Skeletal muscle satellite cell (primary cell): ENCODE measurements at regions not wholly inside any gene's neighbourhood (a gene's known extent, or its start where the extent isn't known, plus 50 kb on each side); places are given as distances from the start of the nearest gene placed in this dataset.
"Not testable (repeated sequence)": the region's sequence is repeated elsewhere in the genome, so short reads cannot be mapped to it uniquely, and the experiment has no call there.

Source experiments
- H3K27me3 ChIP-seq: 2 replicates; pipeline ENCODE4 v1.7.0; 2013; ENCODE audit warnings: low read length; ENCODE audit not compliant: control insufficient read depth, insufficient read depth
- H3K36me3 ChIP-seq: 2 replicates; pipeline ENCODE4 v1.7.0; 2013; ENCODE audit warnings: mild to moderate bottlenecking, control low read depth, low read length; ENCODE audit not compliant: insufficient read depth
- H3K4me1 ChIP-seq: 2 replicates; pipeline ENCODE4 v1.7.0; 2013; ENCODE audit warnings: low read length; ENCODE audit not compliant: control insufficient read depth, insufficient read depth
- H3K4me2 ChIP-seq: 2 replicates; pipeline ENCODE4 v1.7.0; 2013; ENCODE audit warnings: mild to moderate bottlenecking, low read length
- H3K4me3 ChIP-seq: 2 replicates; pipeline ENCODE4 v1.7.0; 2013; ENCODE audit warnings: low read length
- H3K9ac ChIP-seq: 2 replicates; pipeline ENCODE4 v1.7.0; 2013; ENCODE audit warnings: mild to moderate bottlenecking, low read depth, low read length, moderate library complexity
- H3K9me3 ChIP-seq: replicated peaks from 2 replicates; pipeline ENCODE4 v1.7.0; 2013; ENCODE audit warnings: mild to moderate bottlenecking, control low read depth, low read length

GRCh38 chr16:85448557-85449190, 164.4 kb upstream of the GSE1 start:
- peaks cover 3% of the 10 kb centered on the region for H3K27me3 ChIP-seq
- H3K9me3 ChIP-seq, result no peaks in the 10 kb centered on the region
- peaks cover 7% of the 10 kb centered on the region for H3K4me1 ChIP-seq
- H3K36me3 ChIP-seq, result no peaks in the 10 kb centered on the region
- H3K9ac ChIP-seq, result no peak overlapping the region
- H3K4me2 ChIP-seq, result no peak overlapping the region
- H3K4me3 ChIP-seq, result no peak overlapping the region

GRCh38 chr16:85449191-85449884, 163.8 kb upstream of the GSE1 start:
- peaks cover 7% of the 10 kb centered on the region for H3K4me1 ChIP-seq
- H3K36me3 ChIP-seq, result no peaks in the 10 kb centered on the region
- H3K4me3 ChIP-seq, result no peak overlapping the region

GRCh38 chr16:85449885-85450245, 163.3 kb upstream of the GSE1 start:
- Histone ChIP-seq H3K9ac (no peak overlapping the region), H3K4me3 (no peak overlapping the region), H3K36me3 (no peaks in the 10 kb centered on the region), H3K4me1 (peaks cover 7% of the 10 kb centered on the region), H3K27me3 (peaks cover 3% of the 10 kb centered on the region), H3K4me2 (no peak overlapping the region), H3K9me3 (no peaks in the 10 kb centered on the region)

More at GRCh38 chr16:85449191-85449884, 163.8 kb upstream of the GSE1 start:
- Histone ChIP-seq H3K27me3 (peaks cover 3% of the 10 kb centered on the region), H3K9me3 (no peaks in the 10 kb centered on the region), H3K4me2 (no peak overlapping the region), H3K9ac (no peak overlapping the region)

- not testable (repeated sequence) for H3K9me3 ChIP-seq, H3K9ac ChIP-seq, H3K27me3 ChIP-seq, H3K4me2 ChIP-seq, H3K4me3 ChIP-seq, H3K4me1 ChIP-seq, H3K36me3 ChIP-seq
Measured at GRCh38 chr16:85451142-85451541, 162.0 kb upstream of the GSE1 start.

- no peak overlapping the region for H3K9ac ChIP-seq
- no peak overlapping the region for H3K4me2 ChIP-seq
- peaks cover 7% of the 10 kb centered on the region for H3K4me1 ChIP-seq
- no peak overlapping the region for H3K4me3 ChIP-seq
- peaks cover 3% of the 10 kb centered on the region for H3K27me3 ChIP-seq
- H3K36me3 ChIP-seq, result no peaks in the 10 kb centered on the region
- H3K9me3 ChIP-seq, result no peaks in the 10 kb centered on the region
Measured at GRCh38 chr16:85451641-85452363, 161.3 kb upstream of the GSE1 start.

- no peak overlapping the region for H3K4me3 ChIP-seq
- H3K4me2 ChIP-seq, result no peak overlapping the region
- H3K4me1 ChIP-seq, result peaks cover 7% of the 10 kb centered on the region
- no peaks in the 10 kb centered on the region for H3K9me3 ChIP-seq
- H3K36me3 ChIP-seq, result no peaks in the 10 kb centered on the region
- peaks cover 3% of the 10 kb centered on the region for H3K27me3 ChIP-seq
- no peak overlapping the region for H3K9ac ChIP-seq
Measured at GRCh38 chr16:85452364-85453193, 160.5 kb upstream of the GSE1 start.

- Histone ChIP-seq H3K36me3 (no peaks in the 10 kb centered on the region), H3K9ac (no peak overlapping the region), H3K4me1 (peaks cover 7% of the 10 kb centered on the region), H3K27me3 (no peaks in the 10 kb centered on the region), H3K4me3 (no peak overlapping the region), H3K4me2 (no peak overlapping the region), H3K9me3 (no peaks in the 10 kb centered on the region)
Measured at GRCh38 chr16:85453194-85453678, 159.9 kb upstream of the GSE1 start.

GRCh38 chr16:85453703-85454102, 159.4 kb upstream of the GSE1 start:
- H3K4me3 ChIP-seq, result no peak overlapping the region
- no peaks in the 10 kb centered on the region for H3K36me3 ChIP-seq
- no peak overlapping the region for H3K9ac ChIP-seq
- no peak overlapping the region for H3K4me2 ChIP-seq
- H3K27me3 ChIP-seq, result no peaks in the 10 kb centered on the region
- H3K9me3 ChIP-seq, result no peaks in the 10 kb centered on the region
- H3K4me1 ChIP-seq, result peaks cover 4% of the 10 kb centered on the region

GRCh38 chr16:85454171-85454872, 158.8 kb upstream of the GSE1 start:
- Histone ChIP-seq H3K36me3 (no peaks in the 10 kb centered on the region), H3K4me1 (no peaks in the 10 kb centered on the region), H3K4me3 (no peak overlapping the region), H3K9ac (no peak overlapping the region), H3K27me3 (no peaks in the 10 kb centered on the region), H3K4me2 (no peak overlapping the region), H3K9me3 (no peaks in the 10 kb centered on the region)

- Histone ChIP-seq H3K4me1 (peaks cover 3% of the 10 kb centered on the region), H3K36me3 (no peaks in the 10 kb centered on the region), H3K4me2 (no peak overlapping the region), H3K4me3 (no peak overlapping the region), H3K9ac (no peak overlapping the region), H3K9me3 (no peaks in the 10 kb centered on the region), H3K27me3 (no peaks in the 10 kb centered on the region)
Measured at GRCh38 chr16:85455534-85455933, 157.6 kb upstream of the GSE1 start.
